Rectal smooth muscle tissue (tissue), 1 donor: ENCODE measurements at regions not wholly inside any gene's neighbourhood (a gene's known extent, or its start where the extent isn't known, plus 50 kb on each side); places are given as distances from the start of the nearest gene placed in this dataset.

Source experiments
- H3K27ac ChIP-seq: one replicate; pipeline ENCODE4 v1.7.0; 2013; ENCODE audit warnings: low read depth, low read length, inconsistent platforms
- H3K27me3 ChIP-seq: one replicate; pipeline ENCODE4 v1.7.0; 2013; ENCODE audit warnings: low read length; ENCODE audit not compliant: control insufficient read depth, insufficient read depth
- H3K36me3 ChIP-seq: one replicate; pipeline ENCODE4 v1.7.0; 2013; ENCODE audit warnings: low read length; ENCODE audit not compliant: control insufficient read depth, insufficient read depth
- H3K4me1 ChIP-seq: one replicate; pipeline ENCODE4 v1.7.0; 2013; ENCODE audit warnings: low read length; ENCODE audit not compliant: control insufficient read depth, insufficient read depth
- H3K4me3 ChIP-seq: one replicate; pipeline ENCODE4 v1.7.0; 2013; ENCODE audit warnings: low read length
- H3K9ac ChIP-seq: one replicate; pipeline ENCODE4 v1.7.0; 2013; ENCODE audit warnings: low read length

DNA sequence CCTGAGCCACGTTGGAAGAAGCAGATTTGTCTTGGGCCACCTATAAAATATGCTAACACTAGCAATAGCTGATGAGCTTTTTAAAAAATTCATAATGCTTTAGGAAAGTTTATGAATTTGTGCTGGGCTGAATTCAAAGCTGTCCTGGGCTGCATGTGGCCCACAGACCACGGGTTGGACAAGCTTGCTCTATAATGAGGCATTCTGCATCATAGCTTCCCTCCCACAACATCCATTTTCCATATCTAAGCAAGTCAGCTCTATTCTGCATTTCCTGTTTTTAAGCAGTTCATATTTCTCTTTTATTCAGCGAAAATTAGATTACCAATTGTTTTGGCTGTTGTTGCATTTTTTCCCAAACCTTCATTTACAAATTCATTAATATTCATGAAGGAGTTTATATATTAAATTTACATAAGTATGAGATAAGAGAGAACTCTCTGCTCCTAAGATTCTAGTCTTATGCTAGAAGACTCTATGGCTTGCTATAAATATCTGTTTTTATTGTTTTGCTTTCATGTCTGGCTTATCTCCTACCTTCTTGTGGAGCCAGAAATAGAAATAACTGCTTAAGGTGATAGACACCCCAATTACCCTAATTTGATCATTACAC lies 114.5 kb upstream of the HNRNPA3 start:
- Histone ChIP-seq H3K27me3 (no peaks in the 10 kb centered on the region), H3K4me1 (no peaks in the 10 kb centered on the region), H3K27ac (no peak overlapping the region), H3K4me3 (no peak overlapping the region), H3K36me3 (no peaks in the 10 kb centered on the region), H3K9ac (no peak overlapping the region)

DNA sequence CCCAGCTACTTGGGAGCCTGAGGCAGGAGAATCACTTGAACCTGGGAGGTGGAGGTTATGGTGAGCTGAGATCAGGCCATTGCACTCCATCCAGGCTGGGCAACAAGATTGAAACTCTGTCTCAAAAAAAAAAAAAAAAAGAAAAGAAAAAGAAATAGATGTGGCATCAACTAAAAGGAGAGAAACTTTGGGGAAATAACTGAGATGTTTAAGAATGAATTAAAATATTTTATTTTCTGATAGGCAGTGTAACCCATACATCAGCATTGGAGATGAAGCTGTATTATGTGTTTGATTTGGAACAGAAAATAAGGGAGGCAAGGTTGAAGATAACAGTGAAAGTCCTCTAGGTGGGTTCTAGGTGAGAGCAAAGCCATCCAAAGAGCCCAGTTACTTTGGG lies 110.7 kb upstream of the HNRNPA3 start:
- Histone ChIP-seq H3K36me3 (no peaks in the 10 kb centered on the region), H3K27me3 (no peaks in the 10 kb centered on the region), H3K4me1 (no peaks in the 10 kb centered on the region), H3K4me3 (no peak overlapping the region), H3K27ac (no peak overlapping the region), H3K9ac (no peak overlapping the region)

DNA sequence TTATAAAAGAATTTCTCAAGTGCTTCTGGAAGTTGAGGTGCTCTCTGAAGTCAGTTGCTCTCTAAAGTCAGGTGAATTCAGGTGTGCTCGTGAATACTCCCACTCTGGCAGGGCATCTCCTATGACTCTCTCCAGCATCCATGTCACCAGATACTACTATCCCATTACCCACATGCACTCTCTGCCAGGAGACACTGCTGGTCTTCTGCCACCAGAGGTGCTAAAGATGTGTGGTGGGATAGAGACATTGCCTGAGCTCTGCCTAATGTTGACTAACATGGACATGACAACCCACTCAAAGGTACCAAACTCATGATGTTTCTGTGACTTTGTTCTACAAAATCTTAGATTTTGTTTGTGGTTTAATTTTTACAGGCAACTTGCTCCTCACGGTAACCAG lies 106.4 kb upstream of the HNRNPA3 start:
- H3K9ac ChIP-seq: no peak overlapping the region
- no peak overlapping the region for H3K4me3 ChIP-seq
- H3K27me3 ChIP-seq: no peaks in the 10 kb centered on the region
- H3K4me1 ChIP-seq: no peaks in the 10 kb centered on the region
- H3K36me3 ChIP-seq: no peaks in the 10 kb centered on the region
- no peak overlapping the region for H3K27ac ChIP-seq

DNA sequence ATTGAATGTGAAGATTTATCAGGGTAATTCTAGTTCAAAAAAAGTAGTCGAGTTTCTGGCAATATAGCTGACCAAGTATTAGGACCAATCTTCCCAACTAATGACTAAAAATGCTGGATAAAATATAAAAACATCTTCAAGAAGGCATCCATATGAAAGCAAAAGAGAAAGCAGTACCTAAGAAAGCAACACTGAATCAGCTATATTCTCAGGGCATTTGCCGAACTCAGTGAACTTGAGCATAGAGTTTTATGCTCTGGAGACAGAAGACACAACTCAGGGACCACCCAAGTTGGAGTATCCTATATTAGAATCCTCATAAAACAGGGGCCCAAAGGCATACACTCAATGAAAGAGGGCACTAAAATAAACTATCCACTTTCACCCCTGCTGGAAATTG lies 103.7 kb upstream of the HNRNPA3 start:
- no peak overlapping the region for H3K9ac ChIP-seq
- no peak overlapping the region for H3K27ac ChIP-seq
- H3K36me3 ChIP-seq: no peaks in the 10 kb centered on the region
- H3K4me1 ChIP-seq: no peaks in the 10 kb centered on the region
- H3K4me3 ChIP-seq: no peak overlapping the region
- no peaks in the 10 kb centered on the region for H3K27me3 ChIP-seq

DNA sequence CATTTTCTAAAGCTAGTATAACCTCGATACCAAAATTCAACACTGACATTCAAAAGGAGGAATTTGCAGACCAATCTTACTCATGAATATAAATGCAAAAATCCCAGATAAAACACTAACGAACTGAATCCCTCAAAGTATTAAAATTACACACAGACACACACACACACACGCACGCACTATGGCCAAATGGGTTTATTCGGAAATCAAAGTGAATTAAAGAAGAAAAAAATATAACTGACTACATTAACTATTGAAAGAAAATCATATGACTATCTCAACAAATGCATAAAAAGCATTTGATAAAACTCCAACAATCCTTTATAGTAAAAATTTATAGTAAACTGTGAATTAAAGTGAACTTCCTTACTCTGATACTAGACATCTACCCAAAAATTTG lies 97.9 kb upstream of the HNRNPA3 start:
- H3K4me3 ChIP-seq: no peak overlapping the region
- no peak overlapping the region for H3K27ac ChIP-seq
- H3K4me1 ChIP-seq: no peaks in the 10 kb centered on the region

DNA sequence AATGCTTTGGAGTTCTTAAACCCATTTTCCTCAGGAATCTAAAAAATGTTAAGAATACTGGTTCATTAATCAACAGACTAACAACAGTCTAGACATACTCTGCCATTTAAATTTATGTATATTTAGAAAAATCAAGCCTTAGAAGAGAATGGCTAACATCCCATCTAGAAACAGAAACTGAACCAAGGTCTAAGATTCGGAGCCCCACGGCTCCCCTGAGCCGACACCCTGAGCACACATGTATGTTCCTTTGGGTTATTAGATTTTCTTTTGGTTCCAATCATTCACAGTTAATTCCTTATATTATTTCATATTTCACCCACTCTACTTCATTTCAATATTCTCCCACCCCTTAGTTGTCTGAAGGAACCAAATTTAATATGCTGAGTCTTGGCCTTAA lies 94.8 kb upstream of the HNRNPA3 start:
- Histone ChIP-seq H3K4me1 (no peaks in the 10 kb centered on the region), H3K4me3 (no peak overlapping the region), H3K36me3 (no peaks in the 10 kb centered on the region), H3K27me3 (no peaks in the 10 kb centered on the region), H3K9ac (no peak overlapping the region), H3K27ac (no peak overlapping the region)

More for the DNA sequence above, 97.9 kb upstream of the HNRNPA3 start:
- H3K36me3 ChIP-seq: no peaks in the 10 kb centered on the region
- no peak overlapping the region for H3K9ac ChIP-seq
- no peaks in the 10 kb centered on the region for H3K27me3 ChIP-seq

DNA sequence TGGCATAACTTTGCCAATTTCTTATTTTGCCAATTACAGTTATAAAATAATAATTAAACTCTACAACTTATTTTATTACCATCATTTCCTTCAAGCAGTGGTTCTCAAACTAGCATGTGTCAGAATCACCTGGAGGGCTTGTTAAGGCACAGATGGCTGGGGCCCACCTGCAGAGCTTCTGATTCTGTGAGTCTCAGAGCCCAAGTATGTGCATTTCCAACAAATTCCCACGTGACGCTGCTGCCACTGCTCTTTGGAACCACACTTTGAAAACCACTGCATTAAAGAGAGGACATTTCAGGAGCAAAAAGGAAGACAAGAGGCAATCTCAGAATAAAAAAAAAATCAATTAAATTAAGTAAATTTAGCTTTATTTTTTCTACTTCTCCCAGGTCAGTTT lies 94.0 kb upstream of the HNRNPA3 start:
- Histone ChIP-seq H3K27ac (no peak overlapping the region), H3K4me3 (no peak overlapping the region), H3K4me1 (no peaks in the 10 kb centered on the region), H3K27me3 (no peaks in the 10 kb centered on the region), H3K9ac (no peak overlapping the region), H3K36me3 (no peaks in the 10 kb centered on the region)

DNA sequence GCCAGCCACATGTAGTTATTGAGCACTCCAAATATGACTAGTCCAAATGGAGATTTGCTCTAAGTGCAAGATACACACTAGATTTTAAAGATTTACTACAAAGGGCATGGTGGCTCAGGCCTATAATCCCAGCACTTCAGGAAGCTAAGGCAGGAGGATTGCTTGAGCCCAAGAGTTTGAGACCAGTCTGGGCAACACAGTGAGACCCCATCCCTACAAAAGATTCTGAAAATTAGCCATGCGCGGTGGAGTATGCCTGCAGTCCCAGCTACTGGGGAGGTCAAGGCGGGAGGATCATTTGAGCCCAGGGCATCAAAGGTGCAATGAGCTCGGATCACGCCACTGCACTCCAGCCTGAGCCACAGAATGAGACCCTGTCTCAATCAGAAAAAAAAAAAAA lies 93.5 kb upstream of the HNRNPA3 start:
- Histone ChIP-seq H3K4me1 (no peaks in the 10 kb centered on the region), H3K36me3 (no peaks in the 10 kb centered on the region), H3K9ac (no peak overlapping the region), H3K27ac (no peak overlapping the region), H3K27me3 (no peaks in the 10 kb centered on the region), H3K4me3 (no peak overlapping the region)

DNA sequence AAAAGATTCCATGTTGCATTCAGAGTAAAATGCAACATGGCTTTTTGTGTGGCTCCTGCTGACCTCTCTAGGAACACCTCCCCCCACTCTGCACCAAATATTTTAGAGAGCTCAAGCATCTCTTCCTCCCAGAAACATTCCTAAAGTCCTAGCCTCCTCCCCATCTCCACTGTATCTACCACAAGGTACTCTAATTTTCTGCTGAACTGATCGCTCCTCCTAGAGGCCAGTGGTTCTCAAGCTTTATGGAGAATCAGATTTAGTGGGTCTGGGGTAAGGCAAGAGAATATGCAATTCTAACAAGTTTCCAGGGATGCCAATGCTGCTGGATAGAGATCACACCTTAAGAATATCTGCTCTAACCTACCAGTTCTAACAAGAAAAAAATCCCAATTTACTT lies 89.5 kb upstream of the HNRNPA3 start:
- Histone ChIP-seq H3K9ac (no peak overlapping the region), H3K4me3 (no peak overlapping the region), H3K27me3 (no peaks in the 10 kb centered on the region), H3K36me3 (no peaks in the 10 kb centered on the region), H3K27ac (no peak overlapping the region), H3K4me1 (no peaks in the 10 kb centered on the region)

DNA sequence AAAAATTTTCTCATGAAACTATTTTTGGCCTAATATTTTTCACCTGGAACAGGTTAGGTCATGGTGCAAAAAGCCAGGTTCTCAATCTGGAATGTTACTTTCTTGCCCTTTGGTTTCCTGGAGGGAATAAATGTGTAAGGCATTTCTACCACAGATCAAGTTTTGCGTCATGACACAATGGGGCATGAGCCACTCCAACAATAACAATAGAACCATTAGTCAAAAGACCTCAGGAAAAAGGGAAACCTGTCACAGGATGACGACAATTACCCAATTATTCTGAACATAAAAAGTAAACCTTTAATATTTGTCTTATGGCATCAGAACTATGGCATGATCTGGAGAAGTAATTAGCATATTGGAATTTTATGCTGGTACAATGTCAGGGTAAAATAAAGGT lies 88.2 kb upstream of the HNRNPA3 start:
- no peaks in the 10 kb centered on the region for H3K27me3 ChIP-seq
- H3K9ac ChIP-seq: no peak overlapping the region
- no peaks in the 10 kb centered on the region for H3K4me1 ChIP-seq
- H3K4me3 ChIP-seq: no peak overlapping the region
- no peak overlapping the region for H3K27ac ChIP-seq
- H3K36me3 ChIP-seq: no peaks in the 10 kb centered on the region

DNA sequence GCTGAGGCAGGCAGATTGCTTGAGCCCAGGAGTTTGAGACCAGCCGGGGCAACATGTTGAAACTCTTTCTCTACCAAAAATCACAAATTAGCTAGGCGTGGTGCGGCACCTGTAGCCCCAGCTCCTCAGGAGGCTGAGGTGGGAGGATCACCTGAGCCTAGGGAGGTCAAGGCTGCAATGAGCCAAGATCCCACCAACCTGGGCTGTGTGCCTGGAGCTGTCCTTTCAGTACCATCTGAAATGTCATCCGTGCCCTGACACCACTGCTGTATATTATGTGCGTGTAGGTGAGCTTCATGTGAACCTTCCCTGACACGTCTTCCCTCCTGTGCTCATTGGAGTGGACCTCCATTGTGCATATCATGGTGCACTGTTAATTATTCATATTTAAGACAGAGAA lies 84.8 kb upstream of the HNRNPA3 start:
- Histone ChIP-seq H3K27ac (no peak overlapping the region), H3K4me3 (no peak overlapping the region), H3K36me3 (no peaks in the 10 kb centered on the region), H3K9ac (no peak overlapping the region), H3K27me3 (no peaks in the 10 kb centered on the region), H3K4me1 (no peaks in the 10 kb centered on the region)

DNA sequence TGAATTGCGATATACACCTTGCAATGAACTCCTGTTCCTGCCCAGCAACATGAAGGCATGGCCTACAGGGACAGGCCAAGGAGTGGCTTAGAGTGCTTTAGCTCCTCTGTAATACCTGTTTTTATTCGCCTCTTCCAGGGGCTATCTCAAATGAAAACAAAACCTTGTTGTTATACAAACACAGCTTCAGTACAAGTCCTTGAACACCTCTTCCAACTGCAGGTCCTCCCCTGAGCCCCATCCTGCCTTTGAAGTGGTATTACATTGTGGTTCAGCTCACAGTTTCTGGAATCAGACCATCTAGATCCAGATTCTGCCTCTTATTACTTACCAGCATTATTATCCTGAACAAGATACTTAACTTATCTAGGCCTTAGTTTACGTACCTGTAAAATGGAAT lies 83.0 kb upstream of the HNRNPA3 start:
- H3K9ac ChIP-seq: no peak overlapping the region
- no peaks in the 10 kb centered on the region for H3K27me3 ChIP-seq
- no peak overlapping the region for H3K4me3 ChIP-seq
- no peak overlapping the region for H3K27ac ChIP-seq
- no peaks in the 10 kb centered on the region for H3K36me3 ChIP-seq
- H3K4me1 ChIP-seq: no peaks in the 10 kb centered on the region

DNA sequence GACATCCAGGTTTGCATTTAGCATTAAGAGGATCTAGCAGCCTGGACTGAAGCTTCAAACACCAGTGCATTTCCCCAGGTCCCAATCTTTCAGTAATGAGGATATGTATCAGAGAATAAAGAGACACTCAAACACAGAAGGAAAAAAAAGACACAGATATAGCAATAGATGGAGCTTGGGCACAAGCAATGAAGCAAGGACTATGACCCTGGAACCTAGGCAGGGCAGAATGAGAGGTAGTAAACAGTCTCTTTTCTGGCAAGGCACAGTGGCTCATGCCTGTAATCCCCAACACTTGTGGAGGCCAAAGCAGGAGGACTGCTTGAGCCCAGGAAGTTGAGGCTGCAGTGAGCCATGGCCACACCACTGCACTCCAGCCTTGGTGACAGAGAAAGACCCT lies 80.7 kb upstream of the HNRNPA3 start:
- no peaks in the 10 kb centered on the region for H3K4me1 ChIP-seq
- H3K27me3 ChIP-seq: no peaks in the 10 kb centered on the region
- H3K4me3 ChIP-seq: no peak overlapping the region
- H3K27ac ChIP-seq: no peak overlapping the region
- H3K36me3 ChIP-seq: no peaks in the 10 kb centered on the region
- H3K9ac ChIP-seq: no peak overlapping the region
